ENCODE measurements at regions not wholly inside any gene's neighbourhood (a gene's known extent, or its start where the extent isn't known, plus 50 kb on each side); places are given as distances from the start of the nearest gene placed in this dataset.

DNA sequence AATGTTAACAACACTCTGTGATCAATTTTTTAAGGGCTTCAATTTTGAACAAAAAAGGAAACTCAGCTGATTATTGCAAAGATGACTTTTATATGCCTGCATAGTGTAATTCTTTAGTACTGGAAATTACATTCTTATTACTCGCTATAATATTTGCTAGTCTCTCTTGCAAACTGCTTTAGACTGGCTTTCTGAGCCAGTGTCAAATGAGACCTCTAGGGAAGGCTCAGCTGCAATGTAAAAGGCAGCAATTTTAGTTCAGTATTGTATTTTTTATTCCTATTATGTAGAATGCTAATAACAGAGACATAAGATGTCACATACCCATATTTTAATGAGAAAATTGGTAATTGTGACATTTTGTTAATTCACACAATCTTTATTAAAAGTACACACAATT lies 338.1 kb upstream of the LYPLAL1 start:
- H3K4me3 ChIP-seq = no peak overlapping the region
- DNase-seq (no peak), FAIRE-seq (no peak), ATAC-seq (no peak)
- H3K4me1 ChIP-seq = no peaks in the 10 kb centered on the region
- intact Hi-C loops (cut with DNase I) = no loop called here
- 93 to 100% methylated on average over 1 of the region's 1 CpG for WGBS, 2 donors
- H3K27ac ChIP-seq = no peak overlapping the region
- H3K9me3 ChIP-seq = no peaks in the 10 kb centered on the region
- no peak for TF ChIP-seq CTCF (IDR thresholded peaks at IDR 0.05)
- no peaks in the 10 kb centered on the region for H3K27me3 ChIP-seq
- no peaks in the 10 kb centered on the region for H3K36me3 ChIP-seq

GRCh38 chr1:218836264-218836663 lies 337.4 kb upstream of the LYPLAL1 start:
- intact Hi-C loops (cut with DNase I) = no loop called here
- ATAC-seq = no peak
- FAIRE-seq = no peak
- TF ChIP-seq CTCF (IDR thresholded peaks at IDR 0.05) = no peak
- DNase-seq = no peak
- WGBS, 2 donors = 74 to 83% methylated on average over 3 of the region's 3 CpGs
- Histone ChIP-seq H3K27me3 (no peaks in the 10 kb centered on the region), H3K4me1 (no peaks in the 10 kb centered on the region), H3K36me3 (no peaks in the 10 kb centered on the region), H3K9me3 (no peaks in the 10 kb centered on the region), H3K4me3 (no peak overlapping the region), H3K27ac (no peak overlapping the region)

DNA sequence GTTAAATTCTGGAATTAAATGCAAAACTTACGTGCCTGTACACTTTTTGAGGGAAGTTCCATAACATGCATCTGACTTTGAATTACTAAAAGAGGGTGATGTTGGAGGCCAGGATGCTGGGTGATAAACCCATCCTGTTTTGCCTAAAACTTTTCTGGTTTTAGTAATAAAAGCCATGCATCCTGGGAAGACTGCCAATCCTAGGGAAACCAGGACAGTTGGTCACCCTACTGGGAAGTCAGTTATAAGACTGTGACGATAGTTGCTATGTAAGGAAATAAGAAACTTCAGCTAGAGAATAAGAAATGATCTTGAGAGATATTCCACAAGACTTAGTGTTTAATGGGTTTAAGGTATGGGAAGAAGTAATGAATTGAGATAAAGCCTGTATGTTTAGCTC lies 336.6 kb upstream of the LYPLAL1 start:
- Histone ChIP-seq H3K27ac (no peak overlapping the region), H3K9me3 (no peaks in the 10 kb centered on the region), H3K36me3 (no peaks in the 10 kb centered on the region), H3K27me3 (no peaks in the 10 kb centered on the region), H3K4me3 (no peak overlapping the region), H3K4me1 (no peaks in the 10 kb centered on the region)
- WGBS, 2 donors = 90 to 96% methylated on average over 2 of the region's 2 CpGs
- DNase-seq (no peak), FAIRE-seq (no peak), ATAC-seq (no peak)
- no peak for TF ChIP-seq CTCF (IDR thresholded peaks at IDR 0.05)
- intact Hi-C loops (cut with DNase I) = no loop called here

GRCh38 chr1:218845589-218845988 lies 328.1 kb upstream of the LYPLAL1 start:
- TF ChIP-seq CTCF (IDR thresholded peaks at IDR 0.05) = no peak
- Histone ChIP-seq H3K36me3 (no peaks in the 10 kb centered on the region), H3K4me3 (no peak overlapping the region), H3K27ac (no peak overlapping the region), H3K9me3 (no peaks in the 10 kb centered on the region), H3K27me3 (no peaks in the 10 kb centered on the region), H3K4me1 (no peaks in the 10 kb centered on the region)
- 49 to 68% methylated on average over 1 of the region's 1 CpG for WGBS, 2 donors
- DNase-seq = no peak
- ATAC-seq = no peak
- intact Hi-C loops (cut with DNase I) = no loop called here
- no peak for FAIRE-seq

DNA sequence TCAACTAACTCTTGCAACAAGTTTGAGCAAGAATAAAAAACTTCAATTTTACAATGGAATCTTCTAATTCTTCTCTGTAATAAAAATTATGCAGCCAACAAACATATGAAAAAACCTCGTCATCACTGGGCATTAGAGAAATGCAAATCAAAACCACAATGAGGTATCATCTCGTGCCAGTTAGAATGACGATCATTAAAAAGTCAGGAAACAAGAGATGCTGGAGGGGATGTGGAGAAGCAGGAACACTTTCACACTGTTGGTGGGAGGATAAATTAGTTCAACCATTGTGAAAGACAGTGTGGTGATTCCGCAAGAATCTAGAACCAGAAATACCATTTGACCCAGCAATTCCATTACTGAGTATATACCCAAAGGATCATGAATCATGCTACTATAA lies 327.5 kb upstream of the LYPLAL1 start:
- Histone ChIP-seq H3K27ac (no peak overlapping the region), H3K4me1 (no peaks in the 10 kb centered on the region), H3K36me3 (no peaks in the 10 kb centered on the region), H3K4me3 (no peak overlapping the region), H3K9me3 (no peaks in the 10 kb centered on the region), H3K27me3 (no peaks in the 10 kb centered on the region)
- no peak for DNase-seq
- WGBS, 2 donors = 89 to 96% methylated on average over 4 of the region's 4 CpGs
- TF ChIP-seq CTCF (IDR thresholded peaks at IDR 0.05) = no peak
- intact Hi-C loops (cut with DNase I) = no loop called here
- ATAC-seq = no peak
- no peak for FAIRE-seq

Measured in pancreas (tissue), 10 donors.